ENCODE measurements at regions not wholly inside any gene's neighbourhood (a gene's known extent, or its start where the extent isn't known, plus 50 kb on each side); places are given as distances from the start of the nearest gene placed in this dataset.

DNA sequence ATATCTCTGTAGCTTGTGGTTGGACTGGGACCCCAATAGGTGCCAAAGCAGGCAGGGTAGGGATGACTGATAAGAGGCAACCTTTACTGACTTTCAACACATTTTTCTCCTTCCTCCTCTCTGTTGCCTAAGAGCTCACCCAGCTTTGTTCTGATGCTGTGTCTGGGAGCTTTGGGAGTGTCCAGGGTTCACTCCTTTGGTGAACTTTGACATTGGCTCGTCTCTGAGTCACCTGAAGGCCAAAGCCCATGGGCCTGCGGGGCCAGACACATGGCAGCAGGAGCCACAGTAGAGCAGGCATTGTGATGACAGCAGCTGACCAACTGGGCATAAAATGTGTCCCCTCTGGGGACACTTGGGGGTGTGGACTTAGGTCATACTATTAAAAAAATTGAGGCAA lies 99.5 kb upstream of the ZNF644 start:
- no peak overlapping the region for H3K4me3 ChIP-seq
- H3K9me3 ChIP-seq (replicated peaks): no peaks in the 10 kb centered on the region
- no peaks in the 10 kb centered on the region for H3K27me3 ChIP-seq (ENCODE audit: low read depth)
- H3K36me3 ChIP-seq: no peaks in the 10 kb centered on the region
- no peak for DNase-seq
- TF ChIP-seq CTCF (IDR thresholded peaks at IDR 0.05; ENCODE audit: borderline replicate concordance): no peak
- H3K4me1 ChIP-seq: no peaks in the 10 kb centered on the region
- H3K27ac ChIP-seq (replicated peaks): no peak overlapping the region
- intact Hi-C loops (cut with micrococcal nuclease): no loop called here

DNA sequence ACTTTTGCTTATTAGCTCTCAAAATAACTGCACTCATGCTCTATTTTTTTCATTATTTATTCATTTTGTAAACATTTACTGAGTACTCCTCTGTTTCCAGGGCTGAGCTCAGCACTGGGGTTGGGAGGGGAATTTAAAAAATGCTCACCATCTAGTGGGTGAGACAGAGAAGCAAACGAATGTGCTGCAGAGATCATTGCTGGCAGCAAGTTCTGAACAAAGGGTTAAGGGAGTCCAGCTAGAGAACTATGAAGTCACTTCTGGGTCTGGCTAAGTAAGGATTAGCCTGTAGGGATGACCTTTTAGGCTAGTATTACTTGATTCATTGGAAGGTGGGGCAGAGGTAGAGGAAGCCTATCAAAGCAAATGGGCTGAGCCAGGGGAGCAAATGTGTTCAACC lies 99.1 kb upstream of the ZNF644 start:
- intact Hi-C loops (cut with micrococcal nuclease): no loop called here
- Histone ChIP-seq H3K27ac (replicated peaks) (no peak overlapping the region), H3K9me3 (replicated peaks) (no peaks in the 10 kb centered on the region), H3K4me1 (no peaks in the 10 kb centered on the region), H3K4me3 (no peak overlapping the region), H3K36me3 (no peaks in the 10 kb centered on the region), H3K27me3 (ENCODE audit: low read depth) (no peaks in the 10 kb centered on the region)
- DNase-seq: no peak
- TF ChIP-seq CTCF (IDR thresholded peaks at IDR 0.05; ENCODE audit: borderline replicate concordance): no peak

DNA sequence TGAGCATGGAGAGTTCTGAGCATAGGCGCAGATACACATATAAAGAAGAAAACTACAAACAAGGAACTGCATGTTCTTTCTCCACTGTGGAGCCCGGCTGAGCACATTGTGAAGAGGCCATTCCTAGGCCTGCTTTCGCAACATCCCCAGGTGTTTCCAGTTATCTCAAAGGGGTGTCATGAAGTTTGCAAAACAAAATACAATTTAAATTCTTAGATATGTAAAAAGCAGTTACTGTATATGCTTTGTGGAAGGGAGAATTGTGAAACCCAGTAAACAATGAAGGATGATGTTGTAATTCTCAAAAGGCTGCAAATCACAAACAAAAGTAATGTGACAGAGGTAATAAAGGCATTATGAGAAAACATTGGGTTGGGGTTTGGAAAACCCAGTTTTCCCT lies 98.6 kb upstream of the ZNF644 start:
- Histone ChIP-seq H3K27ac (replicated peaks) (no peak overlapping the region), H3K9me3 (replicated peaks) (no peaks in the 10 kb centered on the region), H3K4me3 (no peak overlapping the region), H3K36me3 (no peaks in the 10 kb centered on the region), H3K27me3 (ENCODE audit: low read depth) (no peaks in the 10 kb centered on the region), H3K4me1 (no peaks in the 10 kb centered on the region)
- intact Hi-C loops (cut with micrococcal nuclease): no loop called here
- no peak for TF ChIP-seq CTCF (IDR thresholded peaks at IDR 0.05; ENCODE audit: borderline replicate concordance)
- no peak for DNase-seq

GRCh38 chr1:91104712-91105111 lies 82.9 kb upstream of the ZNF644 start:
- Histone ChIP-seq H3K27me3 (ENCODE audit: low read depth) (peaks cover 3% of the 10 kb centered on the region), H3K36me3 (no peaks in the 10 kb centered on the region), H3K4me3 (no peak overlapping the region), H3K9me3 (replicated peaks) (no peaks in the 10 kb centered on the region), H3K4me1 (peaks cover 5% of the 10 kb centered on the region), H3K27ac (replicated peaks) (no peak overlapping the region)
- DNase-seq: no peak
- intact Hi-C loops (cut with micrococcal nuclease): no loop called here
- TF ChIP-seq CTCF (IDR thresholded peaks at IDR 0.05; ENCODE audit: borderline replicate concordance): no peak

GRCh38 chr1:91101328-91101727 lies 79.5 kb upstream of the ZNF644 start:
- TF ChIP-seq CTCF (IDR thresholded peaks at IDR 0.05; ENCODE audit: borderline replicate concordance): no peak
- H3K36me3 ChIP-seq: no peaks in the 10 kb centered on the region
- no peak for DNase-seq
- intact Hi-C loops (cut with micrococcal nuclease): no loop called here
- peaks cover 9% of the 10 kb centered on the region for H3K4me1 ChIP-seq
- H3K27me3 ChIP-seq (ENCODE audit: low read depth): no peaks in the 10 kb centered on the region
- H3K9me3 ChIP-seq (replicated peaks): no peaks in the 10 kb centered on the region
- no peak overlapping the region for H3K4me3 ChIP-seq
- H3K27ac ChIP-seq (replicated peaks): no peak overlapping the region
